Occipital lobe (tissue), 1 donor: ENCODE measurements at regions not wholly inside any gene's neighbourhood (a gene's known extent, or its start where the extent isn't known, plus 50 kb on each side); places are given as distances from the start of the nearest gene placed in this dataset.
A peak's percentile ranks its signal among the peaks of the same experiment; 100 is the strongest.

Source experiments
- DNase-seq: peaks from one replicate; lab custom pipeline; 2025; lab: John Stamatoyannopoulos, UW

- DNase-seq: no peak
Observed at GRCh38 chr1:81634294-81634693, 166.4 kb upstream of the ADGRL2 start.

GRCh38 chr1:81619156-81619555 is 181.6 kb upstream of the ADGRL2 start:
- DNase-seq: no peak

GRCh38 chr1:81618376-81618775 is 182.4 kb upstream of the ADGRL2 start:
- DNase-seq: no peak

- DNase-seq: no peak
Observed at GRCh38 chr1:81617308-81617967, 183.3 kb upstream of the ADGRL2 start.

GRCh38 chr1:81613803-81614202 is 186.9 kb upstream of the ADGRL2 start:
- DNase-seq: no peak

GRCh38 chr1:81607924-81608323 is 192.8 kb upstream of the ADGRL2 start:
- no peak for DNase-seq

GRCh38 chr1:81607086-81607485 is 193.6 kb upstream of the ADGRL2 start:
- DNase-seq: no peak

GRCh38 chr1:81606656-81607055 is 194.1 kb upstream of the ADGRL2 start:
- DNase-seq: no peak

GRCh38 chr1:81605023-81605422 is 195.7 kb upstream of the ADGRL2 start:
- DNase-seq: no peak

- no peak for DNase-seq
Observed at GRCh38 chr1:81600878-81601622, 199.7 kb upstream of the ADGRL2 start.

- DNase-seq: no peak
Observed at GRCh38 chr1:81600363-81600762, 200.4 kb upstream of the ADGRL2 start.

- no peak for DNase-seq
Observed at GRCh38 chr1:81598623-81599022, 202.1 kb upstream of the ADGRL2 start.

GRCh38 chr1:81597720-81598426 is 202.9 kb upstream of the ADGRL2 start:
- no peak for DNase-seq

GRCh38 chr1:81596341-81596740 is 204.4 kb upstream of the ADGRL2 start:
- peak; percentile 53 for DNase-seq

- no peak for DNase-seq
Observed at GRCh38 chr1:81594206-81594605, 206.5 kb upstream of the ADGRL2 start.

- no peak for DNase-seq
Observed at GRCh38 chr1:81592233-81592632, 208.5 kb upstream of the ADGRL2 start.

GRCh38 chr1:81590171-81590570 is 210.6 kb upstream of the ADGRL2 start:
- no peak for DNase-seq

- DNase-seq: no peak
Observed at GRCh38 chr1:81588149-81588548, 212.6 kb upstream of the ADGRL2 start.

- no peak for DNase-seq
Observed at GRCh38 chr1:81587426-81587825, 213.3 kb upstream of the ADGRL2 start.

- no peak for DNase-seq
Observed at GRCh38 chr1:81585371-81585770, 215.4 kb upstream of the ADGRL2 start.

- DNase-seq: no peak
Observed at GRCh38 chr1:81584398-81584797, 216.3 kb upstream of the ADGRL2 start.

- no peak for DNase-seq
Observed at GRCh38 chr1:81583878-81584277, 216.9 kb upstream of the ADGRL2 start.
